H9 (cell line): ENCODE measurements at regions not wholly inside any gene's neighbourhood (a gene's known extent, or its start where the extent isn't known, plus 50 kb on each side); places are given as distances from the start of the nearest gene placed in this dataset.

Experiments
- DNase-seq: peaks from one replicate; pipeline ENCODE4 v3.0.0-alpha.2; 2017
- H2AFZ ChIP-seq: one replicate; pipeline ENCODE4 v1.6.1; 2013; ENCODE audit warnings: mild to moderate bottlenecking, low read length, control low read depth, moderate library complexity
- H2AK5ac ChIP-seq: 2 replicates; pipeline ENCODE4 v1.6.1; 2013; ENCODE audit warnings: low read length, control low read depth, mixed read lengths; ENCODE audit not compliant: insufficient read length
- H2BK120ac ChIP-seq: one replicate; pipeline ENCODE4 v1.6.1; 2013; ENCODE audit warnings: low read depth, mild to moderate bottlenecking, low read length, control low read depth, inconsistent platforms; ENCODE audit not compliant: poor library complexity, severe bottlenecking
- H2BK12ac ChIP-seq: 2 replicates; pipeline ENCODE4 v1.6.1; 2013; ENCODE audit warnings: low read length, control low read depth, mixed read lengths, low read depth; ENCODE audit not compliant: insufficient read length
- H2BK15ac ChIP-seq: 2 replicates; pipeline ENCODE4 v1.6.1; 2013; ENCODE audit warnings: low read depth, low read length, control low read depth
- H2BK20ac ChIP-seq: one replicate; pipeline ENCODE4 v1.6.1; 2013; ENCODE audit warnings: low read depth, mild to moderate bottlenecking, low read length, control low read depth, inconsistent platforms; ENCODE audit not compliant: poor library complexity, severe bottlenecking
- H2BK5ac ChIP-seq: 2 replicates; pipeline ENCODE4 v1.6.1; 2013; ENCODE audit warnings: low read length, control low read depth, mixed read lengths; ENCODE audit not compliant: insufficient read length
- H3K14ac ChIP-seq: 2 replicates; pipeline ENCODE4 v1.6.1; 2013; ENCODE audit warnings: low read length, control low read depth; ENCODE audit not compliant: insufficient read depth
- H3K18ac ChIP-seq: 2 replicates; pipeline ENCODE4 v1.6.1; 2013; ENCODE audit warnings: low read depth, mild to moderate bottlenecking, mixed read lengths, low read length, control low read depth; ENCODE audit not compliant: insufficient read length
- H3K23ac ChIP-seq: 2 replicates; pipeline ENCODE4 v1.6.1; 2013; ENCODE audit warnings: low read length, control low read depth, mixed read lengths, low read depth; ENCODE audit not compliant: insufficient read length
- H3K23me2 ChIP-seq: 2 replicates; pipeline ENCODE4 v1.6.1; 2013; ENCODE audit warnings: low read depth, mild to moderate bottlenecking, mixed read lengths, low read length, control low read depth; ENCODE audit not compliant: insufficient read length, poor library complexity, severe bottlenecking
- H3K27ac ChIP-seq: 2 replicates; pipeline ENCODE4 v1.5.1; 2013; ENCODE audit warnings: low read length, control low read depth, mixed read lengths, low read depth; ENCODE audit not compliant: insufficient read length
- H3K27me3 ChIP-seq: 2 replicates; pipeline ENCODE4 v1.6.1; 2013; ENCODE audit warnings: low read length, control low read depth, inconsistent platforms; ENCODE audit not compliant: insufficient read depth
- H3K4ac ChIP-seq: 2 replicates; pipeline ENCODE4 v1.6.1; 2013; ENCODE audit warnings: low read depth, mild to moderate bottlenecking, control low read depth, inconsistent platforms, low read length, moderate library complexity
- H3K4me1 ChIP-seq: 2 replicates; pipeline ENCODE4 v1.6.1; 2013; ENCODE audit warnings: low read length, control low read depth, inconsistent platforms; ENCODE audit not compliant: insufficient read depth
- H3K4me2 ChIP-seq: 2 replicates; pipeline ENCODE4 v1.6.1; 2013; ENCODE audit warnings: low read length, control low read depth, mixed read lengths; ENCODE audit not compliant: insufficient read length, insufficient read depth
- H3K56ac ChIP-seq: 2 replicates; pipeline ENCODE4 v1.6.1; 2013; ENCODE audit warnings: low read depth, mild to moderate bottlenecking, mixed read lengths, low read length, control low read depth; ENCODE audit not compliant: insufficient read length
- H3K79me1 ChIP-seq: 2 replicates; pipeline ENCODE4 v1.6.1; 2013; ENCODE audit warnings: low read depth, mild to moderate bottlenecking, moderate library complexity, low read length, control low read depth, inconsistent platforms; ENCODE audit not compliant: insufficient read depth, poor library complexity, severe bottlenecking
- H3K79me2 ChIP-seq: 2 replicates; pipeline ENCODE4 v1.6.1; 2013; ENCODE audit warnings: low read length, control low read depth, inconsistent platforms; ENCODE audit not compliant: insufficient read depth
- H3K9ac ChIP-seq: 2 replicates; pipeline ENCODE4 v1.6.1; 2013; ENCODE audit warnings: low read length, control low read depth, mixed read lengths; ENCODE audit not compliant: insufficient read length; ENCODE audit errors: extremely low read depth
- H3K9me3 ChIP-seq: one replicate; pipeline ENCODE4 v1.6.1; 2013; ENCODE audit warnings: low read depth, low read length, inconsistent platforms; ENCODE audit not compliant: control insufficient read depth
- H3T11ph ChIP-seq: one replicate; pipeline ENCODE4 v1.6.1; 2013; ENCODE audit warnings: mild to moderate bottlenecking, low read length, control low read depth, inconsistent platforms
- H4K20me1 ChIP-seq: one replicate; pipeline ENCODE4 v1.6.1; 2013; ENCODE audit not compliant: control insufficient read depth, insufficient read length, insufficient read depth
- H4K5ac ChIP-seq: 2 replicates; pipeline ENCODE4 v1.6.1; 2013; ENCODE audit warnings: low read depth, mild to moderate bottlenecking, mixed read lengths, low read length, control low read depth; ENCODE audit not compliant: insufficient read length
- H4K8ac ChIP-seq: replicated peaks from 2 replicates; pipeline ENCODE4 v1.6.1; 2013; ENCODE audit warnings: low read length, control low read depth, mixed read lengths, low read depth; ENCODE audit not compliant: insufficient read length
- H4K91ac ChIP-seq: 2 replicates; pipeline ENCODE4 v1.6.1; 2013; ENCODE audit warnings: low read depth, mild to moderate bottlenecking, moderate library complexity, mixed read lengths, low read length, control low read depth; ENCODE audit not compliant: insufficient read length
- H3K27ac Mint-ChIP-seq, 3 experiments: 2 replicates in 2 of 3; 3 replicates in 1 of 3; pipeline ENCODE4 v1.8.0; 2020 to 2021; ENCODE audit warnings: mixed read lengths in 3 of 3, mild to moderate bottlenecking in 1 of 3, moderate library complexity in 1 of 3
- H3K27me3 Mint-ChIP-seq: 2 replicates; pipeline ENCODE4 v1.8.0; 2021; ENCODE audit warnings: low read depth, mild to moderate bottlenecking, moderate library complexity, mixed read lengths
- H3K36me3 Mint-ChIP-seq, 3 experiments: 2 replicates in 2 of 3; 3 replicates in 1 of 3; pipeline ENCODE4 v1.8.0; 2020 to 2021; ENCODE audit warnings: low read depth in 3 of 3, mixed read lengths in 3 of 3; ENCODE audit not compliant: insufficient read depth in 1 of 3
- H3K4me1 Mint-ChIP-seq, 2 experiments: 2 replicates each; pipeline ENCODE4 v1.8.0; 2020; ENCODE audit warnings: mixed read lengths in 2 of 2
- H3K4me3 Mint-ChIP-seq, 2 experiments: 2 replicates in 1 of 2; 3 replicates in 1 of 2; pipeline ENCODE4 v1.8.0; 2020 to 2021; ENCODE audit warnings: mild to moderate bottlenecking in 2 of 2, mixed read lengths in 2 of 2, moderate library complexity in 1 of 2
- H3K9me3 Mint-ChIP-seq, 2 experiments: 2 replicates in 1 of 2; 3 replicates in 1 of 2; pipeline ENCODE4 v1.8.0; 2020; ENCODE audit warnings: mild to moderate bottlenecking in 2 of 2, mixed read lengths in 2 of 2, moderate library complexity in 1 of 2
- CTCF ChIP-seq: fragments of 200-600 bp; sonication (generic); conservative IDR thresholded peaks from 3 replicates; pipeline ENCODE4 v1.8.0; 2021; ENCODE audit warnings: antibody characterized with exemption, mild to moderate bottlenecking

DNA sequence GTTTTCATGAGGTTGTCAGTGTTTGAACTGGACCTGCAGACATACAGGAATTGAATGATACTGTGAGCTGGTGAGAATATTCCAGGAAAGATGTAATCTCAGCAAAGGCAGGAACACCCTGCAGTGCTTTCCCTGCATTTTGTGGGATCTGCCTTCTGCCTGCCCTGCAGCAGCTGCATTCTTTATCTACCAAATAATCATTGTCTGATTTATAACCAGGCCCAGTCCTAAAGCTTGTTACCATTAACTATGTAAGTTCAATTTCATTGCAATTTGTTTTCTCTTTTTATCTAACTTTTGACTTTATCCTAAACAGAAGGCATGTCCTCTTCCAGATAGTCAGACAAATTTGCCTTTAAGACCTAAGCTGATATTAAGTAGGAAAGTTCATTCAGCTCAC, 99.8 kb upstream of the NOCT start:
- H3K27me3 Mint-ChIP-seq: no peaks in the 10 kb centered on the region
- Histone ChIP-seq H3K27ac (no peak overlapping the region), H2BK120ac (no peak overlapping the region), H3T11ph (no peak overlapping the region), H2BK5ac (no peak overlapping the region), H2AFZ (no peak overlapping the region), H3K27me3 (no peaks in the 10 kb centered on the region), H3K23ac (no peak overlapping the region), H4K20me1 (no peaks in the 10 kb centered on the region), H3K9ac (no peak overlapping the region), H3K14ac (no peak overlapping the region), H4K91ac (no peak overlapping the region), H2BK12ac (no peak overlapping the region), H3K79me1 (no peaks in the 10 kb centered on the region), H3K4me1 (no peaks in the 10 kb centered on the region), H2AK5ac (no peak overlapping the region), H3K79me2 (no peaks in the 10 kb centered on the region), H3K56ac (no peak overlapping the region), H2BK20ac (no peak overlapping the region), H4K8ac (no peak overlapping the region), H3K23me2 (no peaks in the 10 kb centered on the region), H2BK15ac (no peak overlapping the region), H3K4ac (no peak overlapping the region), H3K18ac (no peak overlapping the region), H3K9me3 (no peaks in the 10 kb centered on the region), H3K4me2 (no peak overlapping the region), H4K5ac (no peak overlapping the region)
- H3K9me3 Mint-ChIP-seq: no peaks in the 10 kb centered on the region
- H3K4me3 Mint-ChIP-seq: no peak overlapping the region
- DNase-seq: no peak
- H3K4me1 Mint-ChIP-seq: peaks cover 17 to 18% of the 10 kb centered on the region in 2 experiments
- H3K27ac Mint-ChIP-seq: no peak overlapping the region; a peak in 1 of 7 replicates
- no peak for TF ChIP-seq CTCF
- H3K36me3 Mint-ChIP-seq: no peaks in the 10 kb centered on the region
